DMS79 (cell line): ENCODE measurements at regions not wholly inside any gene's neighbourhood (a gene's known extent, or its start where the extent isn't known, plus 50 kb on each side); places are given as distances from the start of the nearest gene placed in this dataset.
"Not testable (repeated sequence)": the region's sequence is repeated elsewhere in the genome, so short reads cannot be mapped to it uniquely, and the experiment has no call there.

ENCODE experiments used
- DNase-seq: peaks from one replicate; lab custom pipeline; 2025; lab: John Stamatoyannopoulos, UW

DNA sequence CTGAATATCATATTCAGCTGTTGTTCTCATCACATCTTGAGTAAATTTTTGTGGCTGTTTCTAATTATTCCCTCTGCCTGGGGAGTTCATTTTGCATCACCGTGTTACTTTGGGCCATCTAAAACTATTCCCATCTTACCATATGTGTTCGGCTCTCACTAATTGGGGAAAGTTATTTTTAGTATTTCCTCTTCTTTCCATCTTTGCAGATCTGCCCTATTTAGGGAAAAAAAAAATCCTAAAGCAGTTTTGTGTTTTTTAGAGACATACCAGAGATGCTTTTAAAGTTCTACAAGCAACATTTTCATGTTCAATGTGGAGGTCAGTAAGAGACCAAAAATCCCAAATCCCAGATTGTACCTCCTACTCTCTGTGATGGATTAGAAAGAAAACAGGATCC is 111.3 kb upstream of the NDUFV2 start:
- no peak for DNase-seq

DNA sequence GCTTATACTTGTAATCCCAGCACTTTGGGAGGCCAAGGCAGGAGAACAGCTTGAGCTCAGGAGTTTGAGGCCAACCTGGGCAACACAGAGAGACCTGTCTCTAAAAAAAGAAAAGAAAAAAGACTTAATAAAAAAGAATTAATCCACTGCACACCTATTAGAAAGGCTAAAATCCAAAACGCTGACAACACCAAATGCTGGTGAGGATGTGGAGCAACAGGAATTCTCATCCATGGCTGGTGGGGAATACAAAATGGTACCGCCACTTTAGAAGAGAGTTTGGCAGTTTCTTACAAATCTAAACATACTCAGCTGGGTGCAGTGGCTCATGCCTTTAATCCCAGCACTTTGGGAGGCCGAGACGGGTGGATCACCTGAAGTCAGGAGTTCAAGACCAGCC is 110.0 kb upstream of the NDUFV2 start:
- DNase-seq = not testable (repeated sequence)

DNA sequence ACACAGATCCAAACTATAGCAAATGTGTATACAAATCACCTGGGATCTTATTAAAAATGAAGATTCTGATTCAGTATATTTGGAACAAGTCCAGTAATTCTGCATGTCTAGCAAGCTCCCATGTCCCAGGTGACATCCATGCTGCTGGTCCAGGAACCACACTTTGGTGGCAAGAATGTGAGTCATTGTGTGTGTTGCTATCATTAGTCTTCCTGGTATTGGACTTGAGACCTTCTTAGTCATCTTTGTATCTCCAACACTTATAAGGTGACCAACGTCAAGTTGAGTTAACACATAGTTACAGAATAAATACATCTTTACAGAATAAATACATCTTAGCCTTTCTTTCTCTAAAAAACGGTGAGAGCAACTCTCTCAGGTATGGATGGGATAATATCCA is 107.9 kb upstream of the NDUFV2 start:
- DNase-seq = no peak

DNA sequence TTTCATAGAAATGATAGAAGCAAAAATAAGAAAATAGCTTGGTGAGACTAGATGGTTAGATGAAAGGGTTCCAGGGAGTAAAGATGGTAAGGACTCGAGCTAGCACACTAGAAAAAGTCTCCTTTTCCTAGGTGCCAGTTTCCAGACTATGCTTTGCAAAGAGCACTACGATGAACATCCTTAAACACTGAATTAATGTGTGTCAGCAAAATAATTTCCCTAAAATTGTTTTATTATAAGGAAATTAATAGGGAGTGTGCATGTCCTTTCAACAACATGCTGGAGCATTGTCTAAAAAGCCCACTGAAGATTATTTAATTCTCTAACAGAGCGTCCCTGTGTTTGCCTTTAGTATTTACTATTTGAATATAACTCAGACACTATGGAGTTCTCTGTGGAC is 107.4 kb upstream of the NDUFV2 start:
- no peak for DNase-seq

- DNase-seq = no peak
Observed at GRCh38 chr18:8996771-8997432, 105.6 kb upstream of the NDUFV2 start.

GRCh38 chr18:8997634-8998033 is 104.9 kb upstream of the NDUFV2 start:
- no peak for DNase-seq

- DNase-seq = no peak
Observed at GRCh38 chr18:8998481-8999217, 103.8 kb upstream of the NDUFV2 start.

DNA sequence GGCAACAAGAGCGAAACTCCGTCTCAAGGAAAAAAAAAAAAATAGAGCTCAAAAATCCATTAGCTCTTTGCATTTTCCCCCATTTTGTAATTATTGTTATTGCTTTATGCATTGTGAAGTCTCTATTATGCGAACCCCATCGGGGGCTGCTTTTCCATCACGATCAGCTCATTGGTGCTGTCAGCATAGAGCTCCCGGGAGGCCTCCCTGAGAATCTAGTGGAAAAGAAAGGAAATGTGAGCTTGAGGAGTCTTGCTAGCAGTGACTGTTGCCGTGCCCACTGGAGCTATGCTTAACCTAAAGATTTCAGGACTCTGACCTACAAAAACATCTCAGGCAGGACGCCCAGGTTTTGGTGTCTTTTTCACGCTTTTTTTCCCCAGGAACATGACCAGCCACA is 102.6 kb upstream of the NDUFV2 start:
- DNase-seq = no peak

GRCh38 chr18:9000733-9001132 is 101.8 kb upstream of the NDUFV2 start:
- DNase-seq = no peak

DNA sequence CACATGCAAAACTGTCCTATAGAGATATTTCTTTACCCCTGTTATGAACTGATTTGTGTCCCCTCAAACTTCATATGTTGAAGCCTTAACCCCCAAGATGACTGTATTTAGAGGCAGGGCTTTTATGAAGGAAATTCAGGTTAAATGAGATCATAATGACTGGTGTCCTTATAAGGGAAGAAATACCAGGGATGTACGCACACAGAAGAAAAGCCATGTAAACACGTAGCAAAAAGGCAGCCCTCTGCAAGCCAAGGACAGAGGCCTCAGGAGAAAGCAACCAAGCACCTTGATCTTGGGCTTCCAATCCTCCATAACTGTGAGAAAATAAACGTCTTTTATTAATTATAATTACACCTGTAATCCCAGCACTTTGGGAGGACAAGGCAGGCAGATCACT is 101.3 kb upstream of the NDUFV2 start:
- DNase-seq = no peak

GRCh38 chr18:9003406-9004100 is 98.9 kb upstream of the NDUFV2 start:
- no peak for DNase-seq

GRCh38 chr18:9004308-9004707 is 98.2 kb upstream of the NDUFV2 start:
- DNase-seq = not testable (repeated sequence)

GRCh38 chr18:9007700-9008099 is 94.8 kb upstream of the NDUFV2 start:
- not testable (repeated sequence) for DNase-seq

DNA sequence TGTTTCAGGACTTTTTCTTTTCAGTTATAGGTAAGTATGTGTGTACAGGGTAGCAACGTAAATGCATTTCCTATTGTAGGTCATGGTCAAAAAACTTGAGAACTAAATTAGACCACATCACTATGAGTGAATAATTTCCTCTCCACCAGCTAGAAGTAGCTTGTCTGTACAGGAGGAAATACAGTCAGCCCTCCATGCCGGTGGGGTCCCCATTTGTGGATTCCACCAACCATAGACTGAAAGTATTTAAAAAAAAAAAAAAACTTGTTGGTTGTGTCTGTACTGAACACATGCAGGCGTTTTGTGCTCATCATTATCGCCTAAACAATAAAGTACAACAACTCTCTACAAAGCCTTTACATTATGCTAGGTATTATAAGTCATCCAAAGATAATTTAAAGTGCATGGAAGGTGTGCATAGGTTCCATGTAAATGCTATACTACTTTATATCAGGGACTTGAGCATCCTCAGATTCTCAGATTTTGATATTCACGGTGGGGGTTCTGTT is 94.2 kb upstream of the NDUFV2 start:
- no peak for DNase-seq

GRCh38 chr18:9008709-9009635 is 93.5 kb upstream of the NDUFV2 start:
- no peak for DNase-seq

DNA sequence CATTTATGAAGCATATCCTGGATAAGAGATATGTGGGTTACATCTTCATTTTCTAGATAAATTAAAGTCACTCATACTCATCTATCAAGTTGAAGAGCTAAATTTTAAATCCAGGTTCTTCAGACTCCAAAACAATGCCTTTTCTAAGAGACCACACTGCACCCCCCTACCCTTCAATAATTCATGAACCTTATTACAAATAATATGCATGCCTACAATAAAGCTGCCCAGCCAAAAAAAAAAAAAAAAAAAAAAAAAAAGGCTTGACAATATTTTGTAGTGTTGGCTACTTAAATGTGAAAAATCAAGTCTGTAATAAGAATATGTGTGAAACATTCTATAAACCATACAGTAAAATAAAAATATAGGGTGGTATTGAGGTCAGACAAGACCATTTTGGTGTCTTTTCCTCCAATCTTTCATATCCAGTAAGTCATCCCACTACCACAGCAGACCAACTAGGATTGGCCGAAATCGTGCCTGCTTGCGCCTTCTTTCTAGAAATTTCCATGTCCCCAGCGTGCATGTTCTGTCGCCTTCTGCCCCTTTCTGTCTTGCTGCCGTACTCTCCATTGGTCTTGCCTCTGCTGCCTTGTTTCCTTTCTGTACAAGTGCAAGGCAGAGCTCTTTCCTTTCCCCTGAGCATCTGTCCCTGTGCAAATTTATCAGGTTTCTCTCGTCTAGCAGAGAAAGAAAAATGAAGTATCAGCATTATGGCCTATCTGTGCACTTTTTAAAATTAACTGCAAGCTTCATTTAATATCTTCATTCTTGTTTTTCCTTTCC is 92.6 kb upstream of the NDUFV2 start:
- DNase-seq = no peak

- no peak for DNase-seq
Observed at GRCh38 chr18:9011431-9011830, 91.1 kb upstream of the NDUFV2 start.

DNA sequence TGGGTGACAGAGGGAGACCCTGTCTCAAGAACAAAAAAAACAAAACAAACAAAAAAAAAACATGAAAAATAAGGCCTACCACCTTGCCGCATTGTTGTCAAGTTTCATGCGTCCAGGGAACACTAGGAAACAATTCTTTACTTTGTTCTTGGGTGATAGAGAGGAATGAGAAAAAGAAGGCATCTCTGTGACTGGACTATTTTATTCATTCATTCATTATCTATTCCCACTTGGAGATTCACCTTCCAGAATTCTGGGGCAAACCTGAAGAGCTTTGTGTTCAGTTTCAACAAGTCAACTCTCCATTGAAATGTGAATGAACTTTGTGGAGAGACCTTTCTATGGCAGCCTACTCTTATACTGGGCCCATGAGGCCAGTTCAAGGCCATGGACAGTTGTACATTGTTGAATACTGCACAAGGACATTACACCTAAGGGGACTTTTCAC is 88.5 kb upstream of the NDUFV2 start:
- no peak for DNase-seq

DNA sequence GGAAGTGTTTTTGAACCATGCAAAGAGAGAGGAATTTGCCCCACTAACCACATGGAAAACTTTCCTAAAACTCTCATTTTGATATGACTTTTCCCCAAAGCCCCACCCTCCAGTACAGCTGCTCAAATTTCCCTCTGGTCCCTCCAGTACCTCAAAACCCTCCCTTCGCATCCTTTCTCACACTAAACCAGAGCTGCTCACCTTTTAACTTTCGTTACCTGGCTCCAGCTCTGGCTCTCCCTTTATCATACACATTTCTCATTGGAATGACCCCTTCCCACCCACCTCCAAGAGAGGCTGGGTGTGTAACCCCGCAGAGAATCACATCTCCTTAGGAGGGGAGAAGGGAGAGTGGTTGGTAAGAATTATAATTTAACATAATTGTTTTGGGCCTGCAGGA is 86.8 kb upstream of the NDUFV2 start:
- no peak for DNase-seq

GRCh38 chr18:9016633-9017166 is 85.8 kb upstream of the NDUFV2 start:
- no peak for DNase-seq
